ENCODE measurements at regions not wholly inside any gene's neighbourhood (a gene's known extent, or its start where the extent isn't known, plus 50 kb on each side); places are given as distances from the start of the nearest gene placed in this dataset.

DNA sequence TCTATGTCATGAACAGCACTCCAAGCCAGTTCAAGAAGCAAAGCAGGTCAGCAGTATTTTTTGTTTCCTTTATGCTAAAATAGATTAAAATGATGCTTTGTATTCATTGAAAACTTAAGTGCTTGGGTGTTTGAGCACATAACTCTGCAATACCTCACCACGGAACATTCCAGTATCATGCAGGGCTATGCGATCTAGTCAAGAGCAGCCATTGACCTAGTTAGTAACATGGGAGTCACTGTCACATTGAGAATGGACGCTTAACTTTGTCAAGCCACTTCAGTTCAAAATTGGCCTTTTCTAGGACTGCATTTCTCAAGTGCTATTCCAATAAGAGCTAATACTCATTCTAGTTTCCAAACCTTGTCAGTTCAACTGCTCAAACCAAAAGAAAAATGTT, 160.1 kb upstream of the FSTL5 start:
- TF ChIP-seq, protein P1, sequence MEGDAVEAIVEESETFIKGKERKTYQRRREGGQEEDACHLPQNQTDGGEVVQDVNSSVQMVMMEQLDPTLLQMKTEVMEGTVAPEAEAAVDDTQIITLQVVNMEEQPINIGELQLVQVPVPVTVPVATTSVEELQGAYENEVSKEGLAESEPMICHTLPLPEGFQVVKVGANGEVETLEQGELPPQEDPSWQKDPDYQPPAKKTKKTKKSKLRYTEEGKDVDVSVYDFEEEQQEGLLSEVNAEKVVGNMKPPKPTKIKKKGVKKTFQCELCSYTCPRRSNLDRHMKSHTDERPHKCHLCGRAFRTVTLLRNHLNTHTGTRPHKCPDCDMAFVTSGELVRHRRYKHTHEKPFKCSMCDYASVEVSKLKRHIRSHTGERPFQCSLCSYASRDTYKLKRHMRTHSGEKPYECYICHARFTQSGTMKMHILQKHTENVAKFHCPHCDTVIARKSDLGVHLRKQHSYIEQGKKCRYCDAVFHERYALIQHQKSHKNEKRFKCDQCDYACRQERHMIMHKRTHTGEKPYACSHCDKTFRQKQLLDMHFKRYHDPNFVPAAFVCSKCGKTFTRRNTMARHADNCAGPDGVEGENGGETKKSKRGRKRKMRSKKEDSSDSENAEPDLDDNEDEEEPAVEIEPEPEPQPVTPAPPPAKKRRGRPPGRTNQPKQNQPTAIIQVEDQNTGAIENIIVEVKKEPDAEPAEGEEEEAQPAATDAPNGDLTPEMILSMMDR (conservative IDR thresholded peaks at IDR 0.05 in 1 of 2, IDR thresholded peaks at IDR 0.05 in 1 of 2; ENCODE audit: extremely low read depth in 1 of 2, insufficient read depth in 1 of 2, low read depth in 1 of 2, low read length in 2 of 2), result no peak
- TF ChIP-seq EZH2 (IDR thresholded peaks at IDR 0.05; ENCODE audit: borderline replicate concordance, low read length), result no peak
